NCI-H1930 (cell line): ENCODE measurements at regions not wholly inside any gene's neighbourhood (a gene's known extent, or its start where the extent isn't known, plus 50 kb on each side); places are given as distances from the start of the nearest gene placed in this dataset.

ENCODE experiments used
- DNase-seq, 2 experiments: peaks; one replicate each; lab custom pipeline; 2025; lab: John Stamatoyannopoulos, UW

DNA sequence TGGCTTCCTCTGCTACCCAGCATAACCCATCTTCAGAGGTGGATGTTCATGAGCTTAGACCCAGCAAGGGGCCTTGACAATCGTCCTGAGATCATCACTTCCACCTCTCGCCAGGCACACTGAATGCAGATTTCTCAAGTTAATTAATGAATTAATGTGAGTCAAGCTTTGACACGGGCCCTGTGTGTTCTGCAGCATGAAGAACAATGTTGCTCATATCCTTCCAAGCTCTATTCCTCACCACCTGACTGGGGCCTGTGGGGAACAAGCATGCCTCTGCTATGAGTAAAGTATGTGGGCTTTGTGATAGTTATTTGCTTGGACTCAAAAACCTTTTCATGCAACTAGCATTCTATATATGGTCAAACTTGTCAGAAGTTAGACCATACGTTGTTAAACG lies 122.0 kb downstream of the SEC16B start:
- no peak for DNase-seq

DNA sequence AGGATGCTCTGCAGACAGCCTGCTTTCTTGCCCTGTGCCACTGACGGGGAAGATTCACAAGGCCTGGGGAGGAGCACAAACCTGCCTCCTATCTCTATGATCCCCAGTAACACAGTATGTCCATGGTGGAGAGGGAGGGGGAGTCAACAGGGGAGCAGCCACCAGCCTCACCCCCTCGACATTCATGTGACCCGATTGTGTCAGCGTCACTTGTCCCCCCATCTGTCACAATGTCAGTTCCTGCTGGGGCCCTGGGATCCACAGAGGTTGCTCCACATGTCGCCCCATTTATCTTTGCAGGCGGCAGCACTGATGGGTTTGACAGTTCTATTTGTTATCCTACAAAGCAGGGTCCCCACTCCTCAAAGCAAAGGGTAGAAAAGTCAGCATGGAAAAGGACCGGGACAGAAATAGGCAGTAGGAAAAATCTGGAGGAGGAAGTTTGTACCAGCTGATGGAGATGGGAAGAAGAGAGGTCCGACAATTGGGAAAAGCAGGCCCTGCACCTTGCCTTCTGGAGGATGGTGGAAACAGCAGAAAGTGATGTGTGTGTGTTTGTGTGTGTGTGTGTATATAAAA lies 130.9 kb downstream of the SEC16B start:
- DNase-seq: no peak

DNA sequence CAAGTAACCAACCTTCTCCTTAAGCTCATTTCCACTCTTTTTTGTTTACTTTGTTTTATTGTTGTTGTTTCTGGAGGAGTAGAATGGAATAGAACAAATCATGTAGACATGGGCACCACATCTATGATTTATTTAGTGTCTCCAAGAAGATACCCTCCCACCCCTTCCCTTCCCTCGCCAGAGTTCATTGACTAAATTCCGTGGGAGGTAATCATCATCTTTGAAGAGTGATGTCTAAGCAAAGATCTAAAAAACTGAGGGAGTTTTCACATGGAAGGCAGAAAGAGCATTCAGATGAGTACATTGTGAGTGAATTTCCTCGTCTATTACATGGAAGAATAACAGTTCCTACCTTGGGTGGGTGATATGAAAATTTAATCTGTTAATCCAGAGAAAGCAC lies 136.2 kb downstream of the SEC16B start:
- DNase-seq: no peak

DNA sequence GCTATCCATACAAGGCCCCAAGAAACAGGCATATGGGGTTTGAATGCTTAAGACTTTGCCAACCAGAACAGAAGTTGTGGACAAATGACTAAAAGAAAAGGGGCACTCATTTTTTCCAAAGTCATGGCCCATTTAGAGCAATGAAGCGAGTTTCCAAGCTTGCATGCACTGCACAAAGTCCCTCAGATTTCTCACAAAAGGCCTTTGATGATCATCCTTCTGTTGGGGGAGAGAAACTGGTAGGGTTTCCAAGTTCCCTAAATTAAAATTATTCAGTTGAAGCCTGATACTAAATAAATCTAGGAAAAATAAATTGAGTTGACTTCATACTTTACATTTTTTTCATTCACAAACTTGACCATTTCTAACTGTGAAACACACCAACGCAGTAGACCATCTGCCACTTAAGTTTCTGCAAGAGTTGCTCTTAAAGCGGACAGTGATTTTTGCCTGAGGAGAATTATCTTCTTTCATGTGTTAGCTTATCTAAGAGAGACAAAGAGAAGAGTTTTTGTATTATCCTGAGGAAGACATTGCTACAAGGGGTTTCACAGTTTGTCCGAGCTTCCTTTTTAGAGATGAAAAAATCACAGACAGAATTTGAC lies 139.2 kb downstream of the SEC16B start:
- no peak for DNase-seq

DNA sequence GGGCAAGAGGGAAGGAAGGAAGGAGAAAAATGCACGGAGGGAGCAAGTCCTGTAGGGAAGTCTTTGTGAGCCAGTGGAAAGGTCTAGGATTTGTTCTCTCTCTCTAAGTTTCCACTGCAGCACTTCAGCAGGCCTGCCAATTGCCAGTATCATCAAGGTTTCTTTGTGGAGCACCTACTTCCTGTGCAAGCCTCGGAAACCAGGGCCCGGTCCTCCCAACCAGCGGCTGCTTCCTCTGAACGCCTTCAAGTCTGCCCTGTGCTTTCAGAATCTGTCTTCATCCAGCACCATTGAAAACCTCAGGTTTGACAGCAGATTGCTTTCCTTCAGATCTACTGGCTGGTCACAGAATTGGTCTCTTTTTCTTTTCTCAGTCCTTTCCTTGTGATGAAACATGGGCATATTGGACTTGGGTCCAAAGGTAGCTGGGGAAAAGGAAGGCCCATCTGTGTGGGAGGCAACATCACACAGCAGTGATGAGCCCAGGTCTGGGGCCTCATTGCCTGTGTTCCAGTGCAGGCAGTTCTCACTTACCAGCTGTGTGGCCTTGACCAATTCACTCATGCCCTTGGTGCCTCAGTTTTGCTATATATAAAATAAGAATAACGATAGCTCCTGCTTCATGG lies 144.5 kb downstream of the SEC16B start:
- DNase-seq: no peak

DNA sequence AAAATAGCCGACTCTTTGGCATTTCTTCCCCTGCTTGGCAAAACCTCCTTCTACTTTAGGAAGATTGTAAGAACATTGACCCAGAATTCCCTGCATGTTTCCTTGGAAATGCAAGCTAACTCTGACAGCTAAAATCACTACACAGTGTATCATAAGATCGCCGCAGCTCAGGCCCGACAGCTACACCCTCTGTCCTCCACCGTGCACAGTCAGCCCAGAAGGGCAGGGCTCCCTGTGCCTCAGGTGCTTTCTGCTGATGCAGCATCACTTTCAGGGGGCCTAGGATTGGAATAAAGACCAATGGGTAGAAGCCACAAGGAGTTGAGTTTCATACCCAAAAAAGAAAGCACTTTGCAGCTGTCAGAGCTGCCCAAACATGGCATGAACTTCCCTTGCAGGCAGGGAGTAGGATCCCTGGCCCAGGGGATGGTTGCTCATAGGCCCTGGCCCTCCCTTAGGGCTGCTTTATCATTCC lies 145.3 kb downstream of the SEC16B start:
- DNase-seq: no peak

DNA sequence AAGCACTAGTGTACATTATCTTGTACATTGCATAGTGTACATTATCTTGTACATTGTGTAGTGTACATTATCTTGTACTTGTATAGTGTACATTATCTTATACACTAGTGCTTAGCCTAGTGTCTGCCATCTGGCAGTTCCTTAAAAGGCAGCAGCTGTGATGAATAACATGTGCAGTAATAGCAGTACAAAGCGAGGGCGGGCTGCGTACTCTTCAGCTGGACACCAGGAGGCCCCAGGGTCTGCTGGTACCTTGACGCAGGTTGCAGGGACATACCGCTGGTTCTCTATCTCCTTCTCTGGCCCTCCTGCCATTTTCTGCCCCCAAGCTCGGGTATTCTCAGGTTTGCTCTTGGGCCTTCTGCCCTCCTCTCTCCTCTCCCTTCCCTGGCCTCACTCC lies 149.6 kb downstream of the SEC16B start:
- no peak for DNase-seq

DNA sequence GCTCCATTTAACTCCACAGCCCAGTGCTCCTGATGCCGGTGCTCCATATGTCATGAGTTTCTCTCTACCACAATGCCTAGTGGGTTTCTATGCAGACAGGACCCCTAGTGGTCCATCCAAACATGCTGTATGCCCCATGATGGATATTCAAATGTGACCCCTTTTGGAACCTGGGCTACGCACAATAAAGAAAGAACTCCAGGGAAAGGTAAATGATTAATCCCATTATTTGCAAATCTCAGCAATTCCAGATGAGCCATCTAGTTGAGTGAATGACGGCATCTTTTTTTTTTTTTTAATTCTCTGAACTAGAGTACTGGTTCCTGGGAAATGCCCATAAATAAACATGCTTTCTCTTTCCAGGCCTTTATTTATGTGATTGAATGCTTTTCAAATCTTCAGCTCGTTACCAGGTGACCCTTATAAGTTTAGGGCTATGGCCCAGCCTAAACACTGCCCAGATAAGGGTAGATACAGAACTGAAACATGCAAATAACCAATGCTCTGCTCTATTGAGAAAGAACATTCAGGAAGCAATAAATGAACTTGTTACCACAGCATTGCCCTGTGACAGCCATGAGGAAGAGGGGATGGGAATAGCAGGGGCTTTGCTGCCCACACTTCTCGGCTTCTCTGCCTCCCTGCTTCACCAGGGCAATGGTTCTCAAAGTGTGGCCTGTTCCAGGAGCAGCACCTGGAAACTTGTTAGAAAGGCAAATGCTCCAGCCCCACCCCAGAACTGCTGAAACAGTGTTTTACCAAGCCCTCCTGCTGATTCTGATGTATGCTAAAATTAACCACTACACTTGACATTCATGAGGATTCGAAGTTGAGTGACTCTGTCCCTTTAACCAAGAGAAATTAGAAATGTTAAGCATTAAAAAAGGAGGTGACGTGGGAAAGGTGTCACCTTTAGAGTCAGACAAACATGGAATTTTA lies 151.7 kb downstream of the SEC16B start:
- DNase-seq: no peak

DNA sequence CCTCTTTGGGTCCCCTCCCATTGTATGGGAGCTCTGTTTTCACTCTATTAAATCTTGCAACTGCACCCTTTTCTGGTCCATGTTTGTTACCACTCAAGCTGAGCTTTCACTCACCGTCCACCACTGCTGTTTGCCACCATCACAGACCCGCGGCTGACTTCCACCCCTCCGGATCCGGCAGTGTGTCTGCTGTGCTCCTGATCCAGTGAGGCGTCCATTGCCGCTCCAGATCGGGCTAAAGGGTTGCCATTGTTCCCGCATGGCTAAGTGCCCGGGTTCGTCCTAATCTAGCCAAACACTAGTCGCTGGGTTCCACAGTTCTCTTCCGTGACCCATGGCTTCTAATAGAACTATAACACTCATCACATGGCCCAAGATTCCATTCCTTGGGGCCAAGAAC lies 157.2 kb downstream of the SEC16B start:
- no peak for DNase-seq

DNA sequence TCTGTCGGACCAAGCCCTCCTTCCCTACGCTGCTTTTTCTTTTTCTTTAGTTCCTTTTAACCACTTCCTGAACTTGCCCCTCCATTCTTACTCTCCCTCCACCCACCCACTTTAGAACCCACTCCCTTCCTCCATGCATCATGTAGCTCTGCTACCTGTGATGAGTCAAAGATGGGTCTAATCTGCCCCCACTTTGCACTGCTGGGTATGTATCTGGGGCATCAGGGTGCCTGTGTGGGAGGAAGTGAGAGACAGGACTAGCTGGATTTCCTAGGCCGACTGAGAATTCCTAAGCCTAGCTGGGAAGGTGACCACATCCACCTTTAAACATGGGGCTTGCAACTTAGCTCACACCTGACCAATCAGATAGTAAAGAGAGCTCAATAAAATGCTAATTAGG lies 157.7 kb downstream of the SEC16B start:
- no peak for DNase-seq

DNA sequence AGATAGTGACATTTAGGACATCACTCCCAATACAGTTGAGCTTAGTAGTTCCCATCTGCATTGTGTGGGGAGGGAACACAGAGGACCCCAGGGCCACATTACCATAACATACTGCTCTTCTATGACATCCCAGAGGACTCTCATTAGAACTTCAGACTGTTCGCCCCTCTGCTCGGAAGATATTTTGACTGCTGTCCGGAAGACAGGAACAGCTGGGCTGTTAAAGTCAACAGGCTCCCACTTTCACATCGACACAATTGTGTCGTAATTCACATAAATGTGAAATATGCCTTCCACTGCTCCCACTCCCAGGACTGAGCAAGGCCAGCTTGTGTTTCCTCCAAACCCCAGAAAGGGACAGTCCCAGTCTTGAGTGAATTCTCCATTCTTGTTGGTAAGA lies 158.4 kb downstream of the SEC16B start:
- DNase-seq: no peak

DNA sequence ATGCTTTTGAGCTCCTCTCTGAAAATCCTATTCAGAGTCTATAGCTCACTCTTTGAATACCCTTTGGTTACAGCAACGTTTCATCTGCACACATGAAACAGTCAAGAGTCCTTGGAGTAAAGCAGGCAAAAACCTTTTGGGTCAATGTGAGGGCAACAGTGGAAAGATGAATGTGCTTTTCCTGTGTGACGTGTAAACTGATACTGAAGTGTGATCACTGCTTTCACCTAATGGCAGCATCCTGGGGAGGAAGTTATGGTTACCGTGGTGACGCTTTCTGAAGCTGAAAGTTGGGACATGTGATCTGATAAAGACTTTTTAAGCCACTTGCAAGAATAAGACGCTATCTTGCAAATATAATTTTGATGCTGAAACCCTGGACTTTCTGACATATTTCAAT lies 160.0 kb downstream of the SEC16B start:
- peak in 1 of 2 experiments; percentile 46 for DNase-seq

DNA sequence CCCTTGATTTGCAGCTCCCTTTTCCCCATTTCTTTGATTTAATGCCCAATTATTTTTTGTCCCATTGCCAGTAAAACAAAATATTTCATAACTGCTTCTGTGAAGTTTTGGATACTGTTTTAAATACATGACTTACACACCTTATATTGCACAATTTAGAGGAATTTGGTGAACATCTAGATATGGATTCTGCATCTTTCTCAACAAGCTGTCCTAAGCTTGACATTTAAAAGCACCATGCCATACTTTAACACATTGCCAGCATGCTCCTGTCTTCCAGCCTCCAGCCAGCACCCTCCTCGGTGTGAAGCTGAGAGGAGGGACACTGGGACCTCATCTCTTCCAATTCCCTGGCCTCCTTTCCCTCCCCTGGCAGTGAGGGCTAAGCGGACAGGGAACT lies 167.6 kb downstream of the SEC16B start:
- no peak for DNase-seq

DNA sequence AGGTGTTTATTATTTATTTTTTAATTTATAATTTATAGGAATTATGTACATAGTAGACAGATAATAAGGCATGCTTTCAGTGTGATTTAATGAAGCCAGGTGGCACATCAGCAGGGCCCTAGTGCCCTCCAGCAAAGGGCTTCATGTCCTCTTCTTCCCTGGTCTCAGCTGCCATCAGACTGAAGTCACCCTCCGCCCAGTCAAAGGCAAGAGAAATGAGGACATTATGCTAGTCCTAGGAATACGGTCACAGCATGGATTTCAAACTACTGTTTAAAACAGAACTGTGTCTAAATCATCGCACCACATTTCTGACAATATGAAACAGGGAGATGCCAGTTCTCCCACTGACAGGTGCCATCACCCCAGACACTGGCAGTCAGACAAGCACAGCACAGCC lies 168.1 kb downstream of the SEC16B start:
- DNase-seq: no peak

DNA sequence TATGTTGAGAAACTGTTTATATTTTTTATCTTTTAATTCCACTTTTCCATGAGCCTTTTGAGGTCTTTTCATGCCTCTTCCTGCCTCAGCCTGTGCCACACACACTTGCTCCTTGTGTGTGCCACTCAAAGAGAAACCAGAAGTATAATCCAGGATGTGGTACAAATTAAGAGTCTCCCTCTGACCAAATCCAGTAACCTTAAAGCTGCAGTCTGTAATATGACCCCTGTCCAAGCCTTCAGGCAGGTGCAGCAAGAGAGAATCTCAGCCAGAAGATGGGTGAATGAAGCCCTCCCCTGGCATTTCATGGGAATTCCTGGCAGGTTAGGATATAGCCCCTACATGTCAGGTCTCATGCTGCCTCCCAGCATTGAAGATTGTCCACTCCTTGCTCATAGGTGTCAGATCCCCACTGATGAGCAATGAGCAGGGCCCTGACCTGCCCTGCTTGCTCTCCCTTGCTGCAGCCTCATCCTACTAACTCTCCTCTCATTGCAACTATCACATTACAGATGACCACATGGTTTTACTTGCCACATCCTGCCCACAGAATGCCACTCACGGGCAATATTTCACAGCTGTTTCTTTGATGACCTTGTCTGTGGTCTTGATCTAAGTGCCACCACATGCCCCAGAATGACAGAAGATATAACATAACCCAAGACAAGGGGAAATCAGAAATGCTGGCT lies 169.3 kb downstream of the SEC16B start:
- DNase-seq: no peak

DNA sequence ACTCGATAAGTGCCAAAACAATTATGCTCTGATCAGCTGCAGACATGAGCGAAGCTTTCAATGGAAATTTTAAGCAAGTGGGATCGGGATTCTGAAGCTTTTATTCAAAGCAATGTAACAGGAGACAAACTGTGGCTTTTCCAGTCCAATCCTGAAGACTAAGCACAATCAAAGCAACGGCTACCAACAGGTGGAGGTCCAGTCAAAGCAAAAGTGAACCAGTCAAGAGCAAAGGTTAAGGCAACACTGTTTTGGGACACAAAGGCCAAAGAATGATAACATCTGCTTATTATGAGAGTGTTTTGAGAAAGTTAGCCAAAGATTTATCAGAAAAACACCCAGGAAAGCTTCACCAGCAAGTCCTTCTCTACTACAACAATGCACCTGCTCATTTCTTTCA lies 170.1 kb downstream of the SEC16B start:
- no peak for DNase-seq

DNA sequence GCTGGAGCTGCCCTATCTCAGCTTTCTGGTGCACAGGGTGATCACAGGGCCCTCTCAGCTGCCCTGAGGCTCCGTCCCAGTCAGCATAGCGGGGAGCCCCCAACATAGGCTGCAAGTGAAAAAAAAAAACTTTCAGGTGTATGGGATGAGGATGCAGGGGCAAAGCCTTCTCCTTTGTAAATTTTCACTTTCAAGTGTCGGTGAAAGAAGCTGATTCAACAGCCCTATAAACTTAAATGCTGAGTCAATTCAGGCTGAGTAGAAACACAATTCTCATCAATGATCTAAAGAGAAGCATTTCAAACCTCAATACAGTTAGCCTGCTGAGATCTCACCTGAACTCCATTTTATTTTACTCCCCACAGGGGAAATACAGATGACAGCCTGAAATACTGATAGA lies 171.2 kb downstream of the SEC16B start:
- DNase-seq: no peak

DNA sequence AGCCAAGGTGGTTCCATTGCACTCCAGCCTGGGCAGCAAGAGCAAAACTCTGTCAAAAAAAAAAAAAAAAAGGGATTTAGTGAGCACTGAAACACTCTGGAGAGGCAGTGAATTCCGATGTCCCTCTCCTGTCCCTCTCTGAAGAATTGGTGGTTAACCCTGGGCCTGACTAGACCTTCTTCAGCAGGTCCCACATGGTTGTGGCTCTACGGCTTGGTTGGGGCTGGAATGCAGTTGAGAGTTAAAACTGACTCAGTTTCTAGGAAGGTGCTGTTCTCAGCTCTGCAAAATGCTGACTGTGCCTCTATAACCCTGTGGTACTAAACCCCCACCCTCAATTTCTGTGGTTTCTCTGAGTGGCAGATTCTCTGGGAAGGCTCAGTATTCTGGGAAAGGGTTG lies 173.3 kb downstream of the SEC16B start:
- no peak for DNase-seq

DNA sequence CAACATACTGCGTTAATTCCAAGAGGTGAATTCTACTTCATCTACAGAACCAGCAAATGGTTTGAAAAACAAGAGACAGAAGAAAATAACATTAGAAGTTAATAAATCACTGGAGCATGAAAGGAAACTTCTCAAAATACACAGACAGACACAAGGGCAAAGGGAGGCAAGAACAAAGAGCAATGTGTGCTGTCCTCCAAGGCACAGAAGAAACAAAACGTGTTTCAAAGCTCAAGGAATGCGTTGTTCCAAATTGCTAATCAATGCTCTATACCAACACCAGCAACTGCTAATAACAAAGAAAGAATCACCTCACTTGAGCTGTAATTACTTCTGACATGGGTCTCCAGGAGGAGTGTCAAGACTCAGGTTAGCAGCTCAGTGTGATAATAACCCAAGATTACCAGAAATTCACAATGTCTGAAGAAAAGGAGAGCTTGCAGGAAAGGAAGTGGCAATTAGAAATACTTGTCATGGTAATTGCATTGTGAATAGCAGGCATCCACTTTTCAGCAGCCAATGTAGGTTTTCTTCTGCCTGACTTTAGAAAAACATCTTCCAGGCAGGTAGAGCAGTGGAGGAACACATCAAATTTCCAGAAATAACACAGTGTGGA lies 175.4 kb downstream of the SEC16B start:
- no peak for DNase-seq

DNA sequence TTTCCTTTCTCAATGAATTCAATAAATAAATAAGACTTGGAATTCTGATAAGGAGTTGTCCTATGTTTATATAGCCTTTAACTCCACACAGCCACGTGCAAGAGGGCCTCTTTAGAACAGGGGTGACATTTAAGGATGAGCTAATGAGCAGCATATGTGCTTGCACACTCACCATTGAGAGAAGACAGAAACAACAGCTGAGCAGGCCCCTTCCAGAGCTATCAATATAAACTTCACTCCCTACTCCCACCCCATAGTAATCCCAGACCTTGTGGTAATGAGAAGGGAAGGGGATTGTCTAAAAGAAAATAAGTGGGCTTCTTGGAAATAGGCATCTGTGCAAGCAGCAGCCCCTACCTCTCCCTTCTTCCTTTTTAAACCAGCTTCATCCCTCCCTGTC lies 176.0 kb downstream of the SEC16B start:
- DNase-seq: no peak

DNA sequence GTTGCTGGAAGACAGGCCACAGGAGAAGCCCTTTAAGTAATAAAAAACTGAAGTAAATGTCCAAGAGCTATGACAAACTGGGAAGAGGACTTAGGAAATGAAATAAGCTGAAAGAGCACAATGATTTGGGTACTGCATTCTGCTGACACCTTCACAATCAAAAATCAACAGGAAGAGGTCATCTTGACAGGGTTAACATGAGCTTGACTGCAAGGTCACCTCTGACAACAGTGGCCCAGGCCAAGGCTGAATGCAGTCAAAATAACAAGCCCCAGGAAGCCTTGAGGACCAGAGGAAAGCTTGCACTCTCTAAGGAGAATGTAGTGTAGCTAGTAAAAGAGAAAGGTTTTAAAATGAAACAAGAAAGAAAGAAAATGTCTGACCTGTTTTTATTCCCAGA lies 179.3 kb downstream of the SEC16B start:
- DNase-seq: no peak

DNA sequence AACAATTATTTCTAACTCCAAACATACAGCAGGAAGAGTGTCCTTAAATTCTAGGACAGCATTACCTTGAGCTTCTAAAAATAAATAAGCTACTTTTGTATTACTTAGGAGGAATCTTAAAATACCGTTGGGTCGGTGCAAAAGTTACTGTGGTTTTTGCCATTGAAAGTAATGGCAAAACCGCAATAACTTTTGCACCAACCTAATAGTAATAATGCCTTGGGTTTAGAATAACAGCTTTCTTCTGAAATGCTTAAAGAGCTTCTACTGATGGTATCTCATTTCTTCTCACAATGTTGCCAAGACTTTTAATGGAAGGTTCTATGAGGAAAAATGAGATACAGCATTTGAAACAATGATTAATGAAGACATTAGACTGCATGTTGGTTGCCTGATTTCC lies 179.9 kb downstream of the SEC16B start:
- DNase-seq: no peak
